HG02798 (cell line): ENCODE measurements at regions not wholly inside any gene's neighbourhood (a gene's known extent, or its start where the extent isn't known, plus 50 kb on each side); places are given as distances from the start of the nearest gene placed in this dataset.

Experiments
- ATAC-seq: cut with Tn5 transposase; IDR thresholded peaks from one replicate; pipeline ENCODE4 v1.9.1; 2021; ENCODE audit warnings: mild to moderate bottlenecking; ENCODE audit not compliant: unreplicated experiment, poor library complexity

- ATAC-seq, result no peak
These were observed 298.9 kb upstream of the TRIB2 start for GRCh38 chr2:12417786-12418185.

GRCh38 chr2:12419803-12420202 lies 296.9 kb upstream of the TRIB2 start:
- ATAC-seq, result no peak

DNA sequence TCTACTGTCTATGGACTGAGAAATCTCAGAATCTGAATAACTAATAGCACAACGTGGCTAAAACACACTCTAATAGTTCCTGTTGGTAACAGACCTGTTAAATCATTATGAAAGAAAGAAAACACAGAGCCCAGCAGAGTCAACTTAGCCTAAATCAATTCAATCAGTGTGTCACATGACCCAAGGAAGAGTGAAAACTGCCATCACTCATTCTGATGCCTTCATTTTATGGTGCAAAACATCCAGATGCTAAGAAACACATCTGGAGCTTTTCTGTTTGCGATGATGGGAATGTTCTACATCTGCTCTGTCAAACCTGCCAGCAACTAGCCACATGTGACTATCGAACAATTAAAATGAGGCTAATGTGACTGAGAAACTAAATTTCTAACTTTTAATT lies 295.7 kb upstream of the TRIB2 start:
- ATAC-seq, result no peak

- no peak for ATAC-seq
These were observed 292.5 kb upstream of the TRIB2 start for GRCh38 chr2:12424219-12424618.

- no peak for ATAC-seq
These were observed 291.9 kb upstream of the TRIB2 start for GRCh38 chr2:12424809-12425208.

GRCh38 chr2:12428324-12428723 lies 288.4 kb upstream of the TRIB2 start:
- no peak for ATAC-seq

- ATAC-seq, result no peak
These were observed 287.9 kb upstream of the TRIB2 start for GRCh38 chr2:12428786-12429185.

GRCh38 chr2:12429779-12430406 lies 286.8 kb upstream of the TRIB2 start:
- ATAC-seq, result no peak

DNA sequence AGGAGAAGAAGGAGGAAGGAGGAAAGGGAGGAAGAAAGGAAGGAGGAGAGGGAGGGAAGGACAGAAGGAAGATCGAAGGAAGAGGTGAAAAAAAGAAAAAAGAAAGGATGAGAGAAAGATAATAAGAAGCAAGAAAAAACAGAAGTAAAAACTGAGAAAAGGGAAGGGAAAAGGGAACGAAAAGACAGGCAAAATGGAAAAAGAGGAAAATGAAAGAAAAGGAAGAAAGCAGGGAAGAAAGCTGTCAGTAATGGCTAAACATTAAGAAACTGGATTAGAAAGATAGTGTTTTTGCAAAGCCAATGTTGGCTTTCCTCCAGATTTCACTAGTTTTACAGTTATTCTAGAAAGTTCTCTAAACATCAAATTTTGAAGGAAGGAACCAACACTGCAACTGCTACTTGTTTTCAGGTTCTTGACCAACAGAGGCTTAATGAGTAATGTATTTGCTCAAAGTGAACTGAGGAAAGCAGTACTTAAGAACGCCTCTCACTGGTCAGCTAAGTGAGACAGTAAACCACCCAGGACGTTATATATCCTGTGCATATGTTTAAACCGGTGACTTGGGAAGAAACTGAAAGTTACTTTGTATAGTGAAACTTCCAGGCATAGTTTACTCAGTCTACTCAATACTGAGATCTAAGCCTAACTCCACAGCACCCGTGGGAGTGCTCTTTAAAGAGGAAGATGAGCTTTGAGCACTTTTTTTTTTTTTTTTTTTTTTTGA lies 286.2 kb upstream of the TRIB2 start:
- ATAC-seq, result peak; percentile 96

DNA sequence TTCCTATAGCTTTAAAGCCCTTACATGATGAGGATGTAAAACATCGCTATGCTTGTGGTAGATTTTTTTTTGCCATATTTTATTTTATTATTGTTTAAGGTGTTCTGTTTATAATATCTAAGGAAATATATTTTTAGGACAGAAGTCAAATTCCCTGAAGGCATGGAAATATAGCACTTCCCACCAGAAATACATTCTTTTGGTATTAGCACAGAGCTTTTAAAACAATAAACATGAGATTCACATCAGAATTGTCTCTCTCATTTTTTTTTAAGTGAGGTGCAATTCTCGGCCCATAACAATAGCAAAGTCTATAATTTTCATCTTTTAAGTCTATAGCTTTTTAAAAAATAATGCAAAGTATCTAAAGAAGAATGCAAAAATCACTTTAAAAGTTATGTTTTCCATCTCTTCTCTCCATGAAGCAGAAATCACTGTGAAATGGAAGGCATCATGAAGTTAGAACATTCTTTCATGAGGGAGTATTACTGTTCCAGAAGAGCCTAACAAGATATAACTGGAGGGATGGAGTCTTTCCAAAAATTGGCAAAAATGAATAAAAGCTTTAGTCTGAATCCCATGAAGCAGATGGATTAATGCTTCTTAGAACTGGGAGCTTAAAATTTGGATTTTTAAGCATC lies 283.6 kb upstream of the TRIB2 start:
- no peak for ATAC-seq

DNA sequence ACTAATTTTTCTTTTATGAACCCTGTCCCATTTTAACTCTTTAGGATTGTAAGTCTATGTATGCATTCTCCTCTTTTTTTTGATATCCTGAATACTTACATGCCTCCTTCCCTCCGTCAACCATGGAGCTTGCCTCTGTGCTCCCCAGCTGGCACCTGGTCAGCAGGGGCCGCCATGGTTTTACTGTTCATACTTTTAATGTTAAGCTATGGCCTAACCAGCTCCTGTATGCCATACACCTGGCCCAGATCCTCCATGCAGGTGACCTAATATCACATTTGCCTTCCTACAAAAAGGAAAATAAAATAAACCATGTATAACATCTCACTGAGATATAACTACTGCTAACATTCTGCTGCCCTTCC lies 283.1 kb upstream of the TRIB2 start:
- ATAC-seq, result no peak

DNA sequence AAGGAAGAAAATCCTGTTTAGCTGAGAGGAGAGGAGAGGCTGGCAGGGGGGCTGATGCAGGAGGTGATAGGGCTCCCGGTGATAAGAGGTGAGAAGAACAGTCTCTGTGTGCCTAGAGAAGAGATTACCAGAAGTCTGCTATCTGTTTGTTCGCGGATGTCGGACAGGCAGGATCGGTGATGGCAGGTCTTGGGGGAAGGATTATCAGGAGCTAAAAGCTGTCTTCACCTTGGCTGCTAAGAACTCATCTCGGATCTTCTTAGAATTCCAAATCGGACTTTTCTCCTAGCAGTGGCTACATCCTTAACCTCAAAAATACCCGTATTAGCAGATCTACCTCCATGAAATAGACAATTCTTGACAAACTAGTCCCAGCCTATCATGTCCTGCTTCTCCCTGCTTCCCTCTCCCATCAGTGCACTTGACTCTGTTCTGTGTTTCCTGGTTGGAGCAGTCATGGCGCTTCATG lies 282.1 kb upstream of the TRIB2 start:
- ATAC-seq, result no peak

GRCh38 chr2:12435430-12436222 lies 281.1 kb upstream of the TRIB2 start:
- no peak for ATAC-seq

DNA sequence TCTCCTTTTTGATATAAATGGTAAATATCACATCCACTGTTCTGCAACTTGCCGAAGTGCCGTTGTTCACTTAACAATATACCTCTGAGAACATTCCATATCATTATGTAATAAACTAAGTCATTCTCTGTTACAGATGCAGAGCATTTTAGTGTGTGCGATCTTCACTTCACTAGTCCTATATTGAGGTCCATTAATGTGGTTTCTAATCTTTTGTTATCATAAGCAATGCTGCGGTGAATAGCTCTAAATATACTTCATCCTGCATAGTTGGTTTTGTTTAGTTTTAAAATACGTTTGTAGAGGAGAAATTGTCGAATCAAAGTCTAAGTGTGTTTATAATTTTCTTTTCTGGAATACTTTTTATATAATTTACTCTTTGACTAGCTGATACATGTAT lies 280.3 kb upstream of the TRIB2 start:
- no peak for ATAC-seq

- no peak for ATAC-seq
These were observed 279.7 kb upstream of the TRIB2 start for GRCh38 chr2:12436935-12437561.

DNA sequence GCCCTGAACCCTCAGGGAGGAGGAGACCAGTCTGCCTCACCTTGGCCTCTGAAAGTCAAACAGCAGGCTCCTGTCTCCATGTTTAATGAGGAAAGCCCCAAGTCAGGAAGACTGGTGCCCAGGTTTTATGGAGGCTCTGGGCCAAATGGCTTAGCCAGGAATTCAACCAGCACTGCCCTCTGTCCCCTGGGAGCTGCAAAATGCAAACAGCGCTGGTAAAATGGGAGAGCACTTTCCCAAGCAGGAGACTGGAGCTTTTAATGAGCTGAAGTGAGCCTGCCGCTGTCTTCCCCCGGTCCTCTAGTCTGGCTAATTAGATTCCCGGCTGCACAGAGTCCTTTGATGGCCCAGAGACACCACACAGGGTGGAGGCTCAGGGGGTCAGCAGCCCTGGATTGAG lies 276.0 kb upstream of the TRIB2 start:
- no peak for ATAC-seq

- no peak for ATAC-seq
These were observed 274.8 kb upstream of the TRIB2 start for GRCh38 chr2:12441750-12442475.

DNA sequence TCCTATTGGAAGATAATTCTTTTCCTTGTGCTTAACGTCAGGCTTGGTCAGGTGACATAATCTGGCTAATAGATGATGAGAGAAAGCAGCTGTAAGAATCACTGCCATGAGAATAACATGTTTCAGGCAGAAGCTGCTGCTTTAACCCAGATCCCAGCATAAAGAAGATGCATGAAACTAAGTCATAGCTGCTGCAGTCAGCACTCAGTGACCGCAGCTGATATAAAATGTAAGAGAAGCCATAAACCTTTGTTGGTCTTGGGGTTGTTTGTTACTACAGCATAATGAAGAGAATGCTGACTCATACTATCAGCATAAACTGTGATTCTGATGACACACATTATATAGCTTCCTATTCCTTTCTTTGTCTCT lies 274.3 kb upstream of the TRIB2 start:
- no peak for ATAC-seq

DNA sequence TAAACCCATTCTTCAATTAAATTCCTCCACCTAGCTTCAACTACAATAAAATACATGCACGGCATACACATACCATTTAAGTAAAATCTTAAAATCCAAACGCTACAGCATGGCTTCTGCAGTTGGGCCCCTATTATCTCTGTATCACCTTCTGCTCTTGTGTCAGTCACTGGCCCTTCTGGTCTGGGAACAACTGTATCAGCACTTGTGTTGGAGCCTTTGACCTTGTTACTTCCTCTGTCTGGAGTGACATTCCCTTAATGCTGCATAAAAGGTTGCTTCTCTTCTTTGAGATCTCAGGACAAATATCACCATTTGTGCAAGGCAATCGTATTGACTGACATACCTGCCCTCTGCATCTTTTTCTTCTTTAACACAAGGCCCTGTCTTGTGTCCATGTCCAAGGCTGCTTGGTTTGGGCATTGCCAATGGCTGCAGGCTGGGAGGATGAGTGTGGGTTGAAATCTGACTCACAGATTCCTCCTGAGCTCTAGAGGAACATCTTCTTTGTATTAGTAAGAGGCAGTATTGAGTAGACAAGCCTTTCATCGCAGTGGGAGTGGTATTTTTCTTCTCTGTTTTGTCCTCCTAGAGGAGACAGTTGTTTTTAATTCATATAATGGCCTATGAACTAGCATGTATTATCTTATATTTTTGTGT lies 267.8 kb upstream of the TRIB2 start:
- ATAC-seq, result no peak
